Liver (tissue), 8 donors: ENCODE measurements at regions not wholly inside any gene's neighbourhood (a gene's known extent, or its start where the extent isn't known, plus 50 kb on each side); places are given as distances from the start of the nearest gene placed in this dataset.

Experiments
- DNase-seq: peaks from one replicate; pipeline ENCODE4 v3.0.0-alpha.2; 2017; ENCODE audit warnings: low spot score
- H3K27ac ChIP-seq, 2 donors: one replicate each; pipeline ENCODE4 v1.7.0; 2013; ENCODE audit warnings: inconsistent platforms in 2 of 2, low read length in 2 of 2, control low read depth in 1 of 2, low read depth in 1 of 2, mild to moderate bottlenecking in 1 of 2
- H3K27me3 ChIP-seq, 4 donors: one replicate each; pipeline versions ENCODE4 v1.6.1 to v1.7.0; 2013; ENCODE audit warnings: low read length in 3 of 4, inconsistent platforms in 1 of 4, mild to moderate bottlenecking in 1 of 4, moderate library complexity in 1 of 4; ENCODE audit not compliant: control insufficient read depth in 4 of 4, insufficient read depth in 4 of 4
- H3K36me3 ChIP-seq, 4 donors: one replicate each; pipeline versions ENCODE4 v1.6.1 to v1.7.0; 2013; ENCODE audit warnings: low read length in 3 of 4, mild to moderate bottlenecking in 3 of 4, low read depth in 1 of 4, moderate library complexity in 1 of 4; ENCODE audit not compliant: control insufficient read depth in 4 of 4, insufficient read depth in 3 of 4
- H3K4me1 ChIP-seq, 4 donors: one replicate each; pipeline versions ENCODE4 v1.6.1 to v1.7.0; 2013; ENCODE audit warnings: low read length in 3 of 4, mild to moderate bottlenecking in 3 of 4, moderate library complexity in 1 of 4; ENCODE audit not compliant: control insufficient read depth in 4 of 4, insufficient read depth in 4 of 4
- H3K4me3 ChIP-seq, 3 donors: one replicate each; pipeline versions ENCODE4 v1.6.1 to v1.7.0; 2013; ENCODE audit warnings: low read length in 3 of 3, control low read depth in 1 of 3, low read depth in 1 of 3, mild to moderate bottlenecking in 1 of 3
- H3K9ac ChIP-seq, 2 donors: one replicate each; pipeline ENCODE4 v1.7.0; 2013; ENCODE audit warnings: low read length in 2 of 2, mild to moderate bottlenecking in 2 of 2, moderate library complexity in 2 of 2, control low read depth in 1 of 2, low read depth in 1 of 2
- H3K9me3 ChIP-seq, 4 donors: one replicate each; pipeline versions ENCODE4 v1.6.1 to v1.7.0; 2013; ENCODE audit warnings: low read length in 3 of 4; ENCODE audit not compliant: control insufficient read depth in 4 of 4
- ATF3 ChIP-seq: IDR thresholded peaks from 2 replicates; pipeline ENCODE4 v1.6.1; 2016; ENCODE audit warnings: antibody characterized with exemption
- CTCF ChIP-seq: fragments of 150-350 bp; IDR thresholded peaks from 2 replicates; pipeline ENCODE4 v1.5.1; 2017; ENCODE audit warnings: improper control_type of control experiment, low read depth, low read length; ENCODE audit not compliant: missing input control
- EGR1 ChIP-seq, 2 donors: IDR thresholded peaks; 2 replicates each; pipeline ENCODE4 v1.6.1; 2016 to 2018; ENCODE audit warnings: antibody characterized with exemption in 2 of 2, low read depth in 2 of 2
- FOXA1 ChIP-seq: IDR thresholded peaks from 2 replicates; pipeline ENCODE4 v1.6.1; 2016; ENCODE audit warnings: antibody characterized with exemption
- FOXA2 ChIP-seq: IDR thresholded peaks from 2 replicates; pipeline ENCODE4 v1.6.1; 2016; ENCODE audit warnings: antibody characterized with exemption
- HNF4A ChIP-seq, 2 donors: conservative IDR thresholded peaks; 2 replicates each; pipeline ENCODE4 v1.6.1; 2016; ENCODE audit warnings: antibody characterized with exemption in 2 of 2, mild to moderate bottlenecking in 2 of 2
- HNF4G ChIP-seq: IDR thresholded peaks from 2 replicates; pipeline ENCODE4 v1.6.1; 2016; ENCODE audit warnings: antibody characterized with exemption
- MAX ChIP-seq: IDR thresholded peaks from 2 replicates; pipeline ENCODE4 v1.6.1; 2016; ENCODE audit warnings: antibody characterized with exemption
- NR2F2 ChIP-seq: IDR thresholded peaks from 2 replicates; pipeline ENCODE4 v1.6.1; 2016; ENCODE audit warnings: antibody characterized with exemption
- RAD21 ChIP-seq, 2 donors: IDR thresholded peaks; 2 replicates each; pipeline ENCODE4 v1.6.1; 2016; ENCODE audit warnings: antibody characterized with exemption in 2 of 2, mild to moderate bottlenecking in 2 of 2
- SP1 ChIP-seq: IDR thresholded peaks from 2 replicates; pipeline ENCODE4 v1.6.1; 2018; ENCODE audit warnings: antibody characterized with exemption, mild to moderate bottlenecking
- YY1 ChIP-seq: IDR thresholded peaks from 2 replicates; pipeline ENCODE4 v1.6.1; 2016; ENCODE audit warnings: antibody characterized with exemption, mild to moderate bottlenecking
- ZBTB33 ChIP-seq: IDR thresholded peaks from 2 replicates; pipeline ENCODE4 v1.6.1; 2016; ENCODE audit warnings: antibody characterized with exemption
- WGBS: extraction: QIAGEN DNeasy Blood & Tissue Kit; methylation state at CpG from one replicate; pipeline ENCODE4 v1.1.7; 2013; 5-methylcytosine and 5-hydroxymethylcytosine counted together
- donor health status: healthy.
- donor health status: healthy.
- donor health status: healthy.
- donor health status: healthy.
- donor health status: healthy.

- H3K4me3 ChIP-seq: no peak overlapping the region
- no peak for TF ChIP-seq RAD21 (IDR thresholded peaks at IDR 0.05)
- no peaks in the 10 kb centered on the region for H3K9me3 ChIP-seq
- no peaks in the 10 kb centered on the region for H3K4me1 ChIP-seq
- WGBS: 88% methylated on average over 5 of the region's 5 CpGs
- H3K27me3 ChIP-seq: no peaks in the 10 kb centered on the region
- H3K36me3 ChIP-seq: no peaks in the 10 kb centered on the region
- no peak overlapping the region for H3K27ac ChIP-seq
- DNase-seq: no peak
- no peak overlapping the region for H3K9ac ChIP-seq
These were observed 361.8 kb upstream of the ZMIZ1 start for GRCh38 chr10:78706726-78707540.

- Histone ChIP-seq H3K27ac (no peak overlapping the region), H3K9me3 (no peaks in the 10 kb centered on the region), H3K4me1 (no peaks in the 10 kb centered on the region), H3K36me3 (no peaks in the 10 kb centered on the region), H3K9ac (no peak overlapping the region), H3K27me3 (no peaks in the 10 kb centered on the region), H3K4me3 (no peak overlapping the region)
- no peak for DNase-seq
- TF ChIP-seq YY1 (no peak), HNF4A (conservative IDR thresholded peaks at IDR 0.05) (no peak)
- WGBS: 87% methylated on average over 4 of the region's 4 CpGs
These were observed 361.0 kb upstream of the ZMIZ1 start for GRCh38 chr10:78707745-78708144.

GRCh38 chr10:78712147-78712546 is 356.6 kb upstream of the ZMIZ1 start:
- no peaks in the 10 kb centered on the region for H3K27me3 ChIP-seq
- WGBS: 94% methylated on average over 3 of the region's 3 CpGs
- no peaks in the 10 kb centered on the region for H3K4me1 ChIP-seq
- no peak overlapping the region for H3K27ac ChIP-seq
- TF ChIP-seq ATF3: no peak
- TF ChIP-seq FOXA2: no peak
- no peak for TF ChIP-seq NR2F2
- no peak for TF ChIP-seq FOXA1
- TF ChIP-seq SP1: no peak
- no peak for TF ChIP-seq HNF4G
- TF ChIP-seq MAX: no peak
- TF ChIP-seq YY1: no peak
- TF ChIP-seq EGR1 (IDR thresholded peaks at IDR 0.05; ENCODE audit: low read depth in 2 of 2): no peak
- TF ChIP-seq RAD21 (IDR thresholded peaks at IDR 0.05): no peak
- H3K9me3 ChIP-seq: no peaks in the 10 kb centered on the region
- no peak overlapping the region for H3K9ac ChIP-seq
- no peak for DNase-seq
- no peak overlapping the region for H3K4me3 ChIP-seq
- no peaks in the 10 kb centered on the region for H3K36me3 ChIP-seq

GRCh38 chr10:78713659-78714058 is 355.1 kb upstream of the ZMIZ1 start:
- no peak overlapping the region for H3K4me3 ChIP-seq
- H3K9me3 ChIP-seq: no peaks in the 10 kb centered on the region
- no peak for TF ChIP-seq ZBTB33
- no peak for TF ChIP-seq EGR1 (IDR thresholded peaks at IDR 0.05; ENCODE audit: low read depth in 2 of 2)
- no peak for TF ChIP-seq RAD21 (IDR thresholded peaks at IDR 0.05)
- no peak for TF ChIP-seq CTCF
- DNase-seq: no peak
- no peaks in the 10 kb centered on the region for H3K4me1 ChIP-seq
- no peaks in the 10 kb centered on the region for H3K27me3 ChIP-seq
- WGBS: 76% methylated on average over 3 of the region's 3 CpGs
- no peaks in the 10 kb centered on the region for H3K36me3 ChIP-seq
- no peak overlapping the region for H3K9ac ChIP-seq
- no peak overlapping the region for H3K27ac ChIP-seq
